Erythroblast (primary cell): ENCODE measurements at regions not wholly inside any gene's neighbourhood (a gene's known extent, or its start where the extent isn't known, plus 50 kb on each side); places are given as distances from the start of the nearest gene placed in this dataset.

ENCODE experiments used
- GATA1 ChIP-seq: IDR thresholded peaks from 2 replicates; pipeline ENCODE4 v1.6.1; 2011; ENCODE audit warnings: low read depth, mild to moderate bottlenecking, control low read depth, low read length, moderate library complexity
- POLR2A ChIP-seq: IDR thresholded peaks from 2 replicates; pipeline ENCODE4 v1.6.1; 2011; ENCODE audit warnings: mild to moderate bottlenecking, low read length

- no peak for TF ChIP-seq POLR2A
- no peak for TF ChIP-seq GATA1
Measured at GRCh38 chr18:57859314-57859713, 56.2 kb upstream of the ATP8B1 start.
